ENCODE measurements at regions not wholly inside any gene's neighbourhood (a gene's known extent, or its start where the extent isn't known, plus 50 kb on each side); places are given as distances from the start of the nearest gene placed in this dataset.

GRCh38 chr2:167381349-167381748, 493.1 kb downstream of the XIRP2 start:
- Histone ChIP-seq H3K9me3 (ENCODE audit: control insufficient read depth, insufficient read depth, low read depth, low read length) (peaks cover 3% of the 10 kb centered on the region; the same call in 1 of the 2 replicates), H3K4me3 (ENCODE audit: low read depth, low read length) (no peak overlapping the region), H3K27me3 (ENCODE audit: control insufficient read depth, insufficient read depth, low read length) (no peaks in the 10 kb centered on the region), H3K9ac (ENCODE audit: low read length) (no peak overlapping the region), H3K4me1 (ENCODE audit: control insufficient read depth, insufficient read depth, low read length) (peaks cover 40% of the 10 kb centered on the region), H3K36me3 (ENCODE audit: control insufficient read depth, insufficient read depth, low read length) (no peaks in the 10 kb centered on the region), H3K27ac (ENCODE audit: low read depth, low read length) (no peak overlapping the region)

GRCh38 chr2:167380555-167380954, 492.3 kb downstream of the XIRP2 start:
- Histone ChIP-seq H3K9me3 (ENCODE audit: control insufficient read depth, insufficient read depth, low read depth, low read length) (peaks cover 3% of the 10 kb centered on the region; the same call in 1 of the 2 replicates), H3K27me3 (ENCODE audit: control insufficient read depth, insufficient read depth, low read length) (no peaks in the 10 kb centered on the region), H3K36me3 (ENCODE audit: control insufficient read depth, insufficient read depth, low read length) (no peaks in the 10 kb centered on the region), H3K27ac (ENCODE audit: low read depth, low read length) (no peak overlapping the region), H3K4me3 (ENCODE audit: low read depth, low read length) (no peak overlapping the region), H3K4me1 (ENCODE audit: control insufficient read depth, insufficient read depth, low read length) (peaks cover 32% of the 10 kb centered on the region), H3K9ac (ENCODE audit: low read length) (no peak overlapping the region)

DNA sequence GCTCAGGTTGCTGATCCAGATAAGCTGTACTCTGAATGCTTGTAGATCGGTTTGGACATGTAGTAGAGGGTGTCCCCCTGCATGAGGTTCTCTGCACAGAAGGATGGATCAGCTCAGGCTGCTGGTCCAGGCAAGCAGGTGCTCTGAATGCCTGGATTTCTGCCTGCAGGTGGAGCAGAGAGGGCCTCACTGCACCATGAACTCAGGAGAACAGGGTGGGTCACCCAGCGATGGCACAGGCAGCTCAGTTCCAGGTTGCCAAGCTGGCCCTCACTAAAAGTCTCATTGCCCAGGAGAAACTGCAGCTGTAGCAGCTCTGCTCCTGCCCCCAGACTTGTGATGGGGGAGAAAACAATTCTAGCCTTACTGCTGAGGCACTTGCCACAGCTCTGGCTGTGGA, 491.8 kb downstream of the XIRP2 start:
- no peaks in the 10 kb centered on the region for H3K36me3 ChIP-seq (ENCODE audit: control insufficient read depth, insufficient read depth, low read length)
- H3K9me3 ChIP-seq (ENCODE audit: control insufficient read depth, insufficient read depth, low read depth, low read length), result peaks cover 3% of the 10 kb centered on the region; the same call in 1 of the 2 replicates
- no peaks in the 10 kb centered on the region for H3K27me3 ChIP-seq (ENCODE audit: control insufficient read depth, insufficient read depth, low read length)
- H3K27ac ChIP-seq (ENCODE audit: low read depth, low read length), result no peak overlapping the region
- H3K4me3 ChIP-seq (ENCODE audit: low read depth, low read length), result no peak overlapping the region
- H3K9ac ChIP-seq (ENCODE audit: low read length), result no peak overlapping the region
- peaks cover 28% of the 10 kb centered on the region for H3K4me1 ChIP-seq (ENCODE audit: control insufficient read depth, insufficient read depth, low read length)

DNA sequence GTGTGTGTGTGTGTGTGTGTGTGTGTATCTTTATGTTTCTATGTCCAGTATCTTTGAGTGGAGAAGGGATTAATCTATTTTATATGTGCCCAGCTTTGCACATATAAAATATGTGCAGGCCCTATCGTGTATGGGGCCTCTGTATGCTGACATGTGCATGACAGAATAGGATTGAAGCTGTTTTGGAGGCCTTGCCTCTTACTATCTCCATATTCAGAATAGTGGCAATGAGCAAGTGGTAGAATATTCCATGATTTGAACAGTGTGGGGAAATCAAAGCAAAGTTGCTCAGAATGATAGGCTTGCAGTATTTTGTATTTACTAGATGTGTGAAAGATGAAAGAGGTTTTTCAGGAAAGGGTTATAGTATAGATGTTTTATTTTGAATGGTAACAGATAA, 480.8 kb downstream of the XIRP2 start:
- no peaks in the 10 kb centered on the region for H3K4me1 ChIP-seq (ENCODE audit: control insufficient read depth, insufficient read depth, low read length)
- H3K36me3 ChIP-seq (ENCODE audit: control insufficient read depth, insufficient read depth, low read length), result no peaks in the 10 kb centered on the region
- no peak overlapping the region for H3K27ac ChIP-seq (ENCODE audit: low read depth, low read length)
- no peaks in the 10 kb centered on the region for H3K27me3 ChIP-seq (ENCODE audit: control insufficient read depth, insufficient read depth, low read length)
- H3K9ac ChIP-seq (ENCODE audit: low read length), result no peak overlapping the region
- no peaks in the 10 kb centered on the region for H3K9me3 ChIP-seq (ENCODE audit: control insufficient read depth, insufficient read depth, low read depth, low read length)
- H3K4me3 ChIP-seq (ENCODE audit: low read depth, low read length), result no peak overlapping the region

- H3K4me1 ChIP-seq (ENCODE audit: control insufficient read depth, insufficient read depth, low read length), result no peaks in the 10 kb centered on the region
- H3K4me3 ChIP-seq (ENCODE audit: low read depth, low read length), result no peak overlapping the region
- no peaks in the 10 kb centered on the region for H3K27me3 ChIP-seq (ENCODE audit: control insufficient read depth, insufficient read depth, low read length)
- H3K36me3 ChIP-seq (ENCODE audit: control insufficient read depth, insufficient read depth, low read length), result no peaks in the 10 kb centered on the region
- H3K9ac ChIP-seq (ENCODE audit: low read length), result no peak overlapping the region
- no peaks in the 10 kb centered on the region for H3K9me3 ChIP-seq (ENCODE audit: control insufficient read depth, insufficient read depth, low read depth, low read length)
- H3K27ac ChIP-seq (ENCODE audit: low read depth, low read length), result no peak overlapping the region
Observed at GRCh38 chr2:167368371-167368770, 480.1 kb downstream of the XIRP2 start.

GRCh38 chr2:167365216-167365615, 476.9 kb downstream of the XIRP2 start:
- Histone ChIP-seq H3K4me3 (ENCODE audit: low read depth, low read length) (no peak overlapping the region), H3K27ac (ENCODE audit: low read depth, low read length) (no peak overlapping the region), H3K9me3 (ENCODE audit: control insufficient read depth, insufficient read depth, low read depth, low read length) (no peaks in the 10 kb centered on the region), H3K27me3 (ENCODE audit: control insufficient read depth, insufficient read depth, low read length) (no peaks in the 10 kb centered on the region), H3K4me1 (ENCODE audit: control insufficient read depth, insufficient read depth, low read length) (no peaks in the 10 kb centered on the region), H3K36me3 (ENCODE audit: control insufficient read depth, insufficient read depth, low read length) (no peaks in the 10 kb centered on the region), H3K9ac (ENCODE audit: low read length) (no peak overlapping the region)

DNA sequence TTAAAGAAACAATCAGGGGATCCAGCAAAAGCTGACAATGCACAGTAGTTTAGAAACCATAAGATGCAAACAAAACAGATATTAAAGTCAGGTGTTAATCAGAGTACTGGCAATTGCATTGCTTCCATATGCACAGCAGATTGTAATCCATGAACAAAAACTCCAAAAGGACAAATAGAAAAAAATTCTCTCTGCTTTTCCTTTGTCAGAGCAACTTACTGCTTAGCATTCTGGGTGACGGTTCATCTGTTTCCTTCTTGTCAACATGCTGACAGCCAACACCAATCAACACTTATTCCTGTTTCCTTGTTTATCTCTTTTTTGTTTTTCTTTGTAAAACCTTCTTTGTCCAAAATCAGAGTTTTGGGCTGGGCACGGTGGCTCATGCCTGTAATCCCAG, 473.1 kb downstream of the XIRP2 start:
- Histone ChIP-seq H3K4me3 (ENCODE audit: low read depth, low read length) (no peak overlapping the region), H3K27me3 (ENCODE audit: control insufficient read depth, insufficient read depth, low read length) (no peaks in the 10 kb centered on the region), H3K9me3 (ENCODE audit: control insufficient read depth, insufficient read depth, low read depth, low read length) (no peaks in the 10 kb centered on the region), H3K27ac (ENCODE audit: low read depth, low read length) (no peak overlapping the region), H3K9ac (ENCODE audit: low read length) (no peak overlapping the region), H3K36me3 (ENCODE audit: control insufficient read depth, insufficient read depth, low read length) (no peaks in the 10 kb centered on the region), H3K4me1 (ENCODE audit: control insufficient read depth, insufficient read depth, low read length) (no peaks in the 10 kb centered on the region)

GRCh38 chr2:167355821-167356220, 467.5 kb downstream of the XIRP2 start:
- no peak overlapping the region for H3K27ac ChIP-seq (ENCODE audit: low read depth, low read length)
- no peaks in the 10 kb centered on the region for H3K4me1 ChIP-seq (ENCODE audit: control insufficient read depth, insufficient read depth, low read length)
- H3K4me3 ChIP-seq (ENCODE audit: low read depth, low read length), result no peak overlapping the region

DNA sequence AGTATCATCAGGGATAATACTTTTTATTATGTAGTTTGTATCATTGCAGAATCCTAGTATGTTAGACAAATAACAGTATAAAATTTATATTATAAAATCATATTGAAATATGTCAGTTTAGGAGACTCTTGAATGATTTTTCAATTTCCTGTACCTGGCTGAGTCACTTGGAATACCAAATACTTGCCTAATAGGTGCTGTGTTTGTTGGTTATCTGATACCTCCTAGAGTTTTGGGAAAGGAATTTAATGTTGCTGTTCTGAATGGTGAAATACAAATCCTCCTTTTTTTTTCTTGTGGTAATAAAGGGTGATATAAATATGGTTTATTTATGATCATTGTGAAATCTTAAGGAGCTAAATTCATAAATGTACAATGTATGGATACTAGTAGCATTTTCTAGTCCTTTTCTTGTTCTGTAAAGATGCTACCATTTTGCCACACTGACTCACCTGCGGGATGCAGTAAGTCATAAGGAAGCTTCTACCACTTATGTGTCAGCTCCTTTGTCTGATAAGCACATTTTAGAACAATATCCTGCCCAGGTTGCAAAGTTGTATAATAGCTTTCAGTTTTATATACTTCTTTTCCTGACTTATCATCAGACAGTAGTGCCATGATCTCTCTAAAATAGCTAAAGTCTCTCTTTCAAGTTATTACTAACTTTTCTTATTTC, 465.5 kb downstream of the XIRP2 start:
- Histone ChIP-seq H3K9me3 (ENCODE audit: control insufficient read depth, insufficient read depth, low read depth, low read length) (no peaks in the 10 kb centered on the region), H3K27ac (ENCODE audit: low read depth, low read length) (no peak overlapping the region), H3K36me3 (ENCODE audit: control insufficient read depth, insufficient read depth, low read length) (no peaks in the 10 kb centered on the region), H3K4me1 (ENCODE audit: control insufficient read depth, insufficient read depth, low read length) (no peaks in the 10 kb centered on the region), H3K4me3 (ENCODE audit: low read depth, low read length) (no peak overlapping the region), H3K27me3 (ENCODE audit: control insufficient read depth, insufficient read depth, low read length) (no peaks in the 10 kb centered on the region), H3K9ac (ENCODE audit: low read length) (no peak overlapping the region)

More at GRCh38 chr2:167355821-167356220, 467.5 kb downstream of the XIRP2 start:
- Histone ChIP-seq H3K9me3 (ENCODE audit: control insufficient read depth, insufficient read depth, low read depth, low read length) (no peaks in the 10 kb centered on the region), H3K27me3 (ENCODE audit: control insufficient read depth, insufficient read depth, low read length) (no peaks in the 10 kb centered on the region), H3K36me3 (ENCODE audit: control insufficient read depth, insufficient read depth, low read length) (no peaks in the 10 kb centered on the region), H3K9ac (ENCODE audit: low read length) (no peak overlapping the region)

DNA sequence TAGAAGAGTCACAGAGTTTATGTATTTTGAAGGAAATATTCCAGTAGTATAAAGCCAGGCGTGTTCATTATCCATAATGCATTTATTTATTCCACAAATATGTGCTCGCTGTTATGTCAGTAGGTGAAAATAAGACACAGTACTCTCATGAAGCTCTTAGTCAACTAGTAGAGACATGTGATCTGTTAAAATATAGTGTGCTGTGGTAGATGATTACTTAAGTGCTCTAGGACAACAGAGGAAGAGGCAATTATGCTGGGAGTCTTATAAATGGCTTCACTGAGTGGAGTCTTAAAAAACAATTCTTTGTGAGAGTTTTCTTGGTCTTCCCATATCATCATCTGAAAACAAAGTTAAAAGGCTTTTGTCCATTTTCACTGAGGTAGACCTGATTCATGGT, 457.3 kb downstream of the XIRP2 start:
- Histone ChIP-seq H3K36me3 (ENCODE audit: control insufficient read depth, insufficient read depth, low read length) (no peaks in the 10 kb centered on the region), H3K9me3 (ENCODE audit: control insufficient read depth, insufficient read depth, low read depth, low read length) (no peaks in the 10 kb centered on the region), H3K9ac (ENCODE audit: low read length) (no peak overlapping the region), H3K27me3 (ENCODE audit: control insufficient read depth, insufficient read depth, low read length) (no peaks in the 10 kb centered on the region), H3K4me3 (ENCODE audit: low read depth, low read length) (no peak overlapping the region), H3K4me1 (ENCODE audit: control insufficient read depth, insufficient read depth, low read length) (peaks cover 20% of the 10 kb centered on the region; the same call in 1 of the 2 replicates), H3K27ac (ENCODE audit: low read depth, low read length) (no peak overlapping the region)

DNA sequence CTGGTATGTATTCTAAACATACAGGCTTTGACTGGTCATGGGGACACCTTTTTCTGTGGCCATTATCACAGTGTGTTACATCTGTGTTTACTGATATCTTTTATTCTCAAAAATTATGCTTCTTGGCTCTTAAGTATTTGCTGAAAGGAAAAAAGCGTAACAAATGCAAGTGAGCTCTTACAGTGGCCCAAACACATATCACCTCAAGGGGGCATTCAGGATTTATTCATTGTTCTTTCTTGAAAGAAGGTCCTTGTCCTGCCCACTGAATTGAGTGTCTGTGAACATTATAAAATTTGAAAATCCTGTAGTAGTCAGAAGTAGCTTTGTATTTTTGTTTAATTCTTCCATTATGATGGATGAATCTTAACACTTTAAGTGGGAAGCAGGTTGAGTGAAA, 454.5 kb downstream of the XIRP2 start:
- peaks cover 20% of the 10 kb centered on the region; the same call in 1 of the 2 replicates for H3K4me1 ChIP-seq (ENCODE audit: control insufficient read depth, insufficient read depth, low read length)
- no peak overlapping the region for H3K27ac ChIP-seq (ENCODE audit: low read depth, low read length)
- no peaks in the 10 kb centered on the region for H3K9me3 ChIP-seq (ENCODE audit: control insufficient read depth, insufficient read depth, low read depth, low read length)
- no peaks in the 10 kb centered on the region for H3K36me3 ChIP-seq (ENCODE audit: control insufficient read depth, insufficient read depth, low read length)
- no peak overlapping the region for H3K9ac ChIP-seq (ENCODE audit: low read length)
- no peaks in the 10 kb centered on the region for H3K27me3 ChIP-seq (ENCODE audit: control insufficient read depth, insufficient read depth, low read length)
- no peak overlapping the region for H3K4me3 ChIP-seq (ENCODE audit: low read depth, low read length)
